ENCODE measurements at regions not wholly inside any gene's neighbourhood (a gene's known extent, or its start where the extent isn't known, plus 50 kb on each side); places are given as distances from the start of the nearest gene placed in this dataset.

GRCh38 chr1:4974981-4975685 is 320.7 kb downstream of the AJAP1 start:
- Histone ChIP-seq H3K79me2 (ENCODE audit: control insufficient read depth, low read length) (no peaks in the 10 kb centered on the region), H3K27ac (ENCODE audit: low read depth, low read length) (no peak overlapping the region), H4K20me1 (ENCODE audit: control insufficient read depth, insufficient read depth, low read depth, low read length) (no peaks in the 10 kb centered on the region), H3K4me2 (ENCODE audit: low read length) (no peak overlapping the region), H3K4me1 (ENCODE audit: control insufficient read depth, low read length) (no peaks in the 10 kb centered on the region), H3K9me2 (replicated peaks; ENCODE audit: control insufficient read depth, low read length) (no peaks in the 10 kb centered on the region), H3K4me3 (ENCODE audit: low read length) (no peak overlapping the region), H3F3A (ENCODE audit: control insufficient read depth, insufficient read depth) (no peaks in the 10 kb centered on the region), H3K9me3 (ENCODE audit: control insufficient read depth, insufficient read depth, low read length) (no peaks in the 10 kb centered on the region), H3K36me3 (ENCODE audit: control insufficient read depth, low read length) (no peaks in the 10 kb centered on the region), H3K27me3 (ENCODE audit: control insufficient read depth, low read length) (no peaks in the 10 kb centered on the region)
- TF ChIP-seq EZH2phosphoT487 (IDR thresholded peaks at IDR 0.05; ENCODE audit: borderline replicate concordance, low read length) (no peak), CTCF (IDR thresholded peaks at IDR 0.05; ENCODE audit: low read depth, low read length, poor library complexity, severe bottlenecking) (no peak)

- Histone ChIP-seq H3K4me1 (ENCODE audit: control insufficient read depth, low read length) (no peaks in the 10 kb centered on the region), H3K9me3 (ENCODE audit: control insufficient read depth, insufficient read depth, low read length) (no peaks in the 10 kb centered on the region), H3K27ac (ENCODE audit: low read depth, low read length) (no peak overlapping the region), H3F3A (ENCODE audit: control insufficient read depth, insufficient read depth) (no peaks in the 10 kb centered on the region), H4K20me1 (ENCODE audit: control insufficient read depth, insufficient read depth, low read depth, low read length) (no peaks in the 10 kb centered on the region), H3K79me2 (ENCODE audit: control insufficient read depth, low read length) (no peaks in the 10 kb centered on the region), H3K9me2 (replicated peaks; ENCODE audit: control insufficient read depth, low read length) (no peaks in the 10 kb centered on the region), H3K4me2 (ENCODE audit: low read length) (no peak overlapping the region), H3K4me3 (ENCODE audit: low read length) (no peak overlapping the region), H3K27me3 (ENCODE audit: control insufficient read depth, low read length) (no peaks in the 10 kb centered on the region), H3K36me3 (ENCODE audit: control insufficient read depth, low read length) (no peaks in the 10 kb centered on the region)
- no peak for TF ChIP-seq CTCF (IDR thresholded peaks at IDR 0.05; ENCODE audit: low read depth, low read length, poor library complexity, severe bottlenecking)
- TF ChIP-seq EZH2phosphoT487 (IDR thresholded peaks at IDR 0.05; ENCODE audit: borderline replicate concordance, low read length), result no peak
Observed at GRCh38 chr1:4973341-4973740, 318.9 kb downstream of the AJAP1 start.

- Histone ChIP-seq H3K27ac (ENCODE audit: low read depth, low read length) (no peak overlapping the region), H3K36me3 (ENCODE audit: control insufficient read depth, low read length) (no peaks in the 10 kb centered on the region), H3F3A (ENCODE audit: control insufficient read depth, insufficient read depth) (no peaks in the 10 kb centered on the region), H3K9me3 (ENCODE audit: control insufficient read depth, insufficient read depth, low read length) (no peaks in the 10 kb centered on the region), H3K4me3 (ENCODE audit: low read length) (no peak overlapping the region), H3K27me3 (ENCODE audit: control insufficient read depth, low read length) (no peaks in the 10 kb centered on the region), H4K20me1 (ENCODE audit: control insufficient read depth, insufficient read depth, low read depth, low read length) (no peaks in the 10 kb centered on the region), H3K9me2 (replicated peaks; ENCODE audit: control insufficient read depth, low read length) (no peaks in the 10 kb centered on the region), H3K4me2 (ENCODE audit: low read length) (no peak overlapping the region), H3K4me1 (ENCODE audit: control insufficient read depth, low read length) (no peaks in the 10 kb centered on the region), H3K79me2 (ENCODE audit: control insufficient read depth, low read length) (no peaks in the 10 kb centered on the region)
- TF ChIP-seq EZH2phosphoT487 (IDR thresholded peaks at IDR 0.05; ENCODE audit: borderline replicate concordance, low read length) (no peak), CTCF (IDR thresholded peaks at IDR 0.05; ENCODE audit: low read depth, low read length, poor library complexity, severe bottlenecking) (no peak)
Observed at GRCh38 chr1:4972761-4973320, 318.4 kb downstream of the AJAP1 start.

All from DOHH2 (cell line).